ENCODE measurements at regions not wholly inside any gene's neighbourhood (a gene's known extent, or its start where the extent isn't known, plus 50 kb on each side); places are given as distances from the start of the nearest gene placed in this dataset.

DNA sequence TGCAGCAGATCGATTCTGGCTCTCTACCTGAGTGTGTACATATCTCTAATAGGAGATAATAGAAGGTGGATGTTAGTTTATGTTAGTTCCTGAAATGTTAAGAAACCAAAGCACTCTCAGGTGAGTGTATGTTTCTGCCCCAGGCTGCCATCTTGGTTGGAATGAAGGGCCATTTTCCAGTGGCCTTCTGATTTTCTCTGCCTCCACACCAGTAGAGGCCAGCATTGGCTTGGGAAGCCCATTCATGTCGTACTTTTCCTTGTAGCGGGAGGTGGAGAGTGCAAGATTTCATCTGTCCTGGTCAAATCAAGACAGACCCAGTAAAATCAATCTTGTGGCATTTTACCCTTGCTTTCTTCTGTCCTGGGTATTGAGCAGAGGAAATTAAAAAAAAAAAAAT lies 91.0 kb downstream of the GAS1 start:
- Histone ChIP-seq H3K9me3 (ENCODE audit: insufficient read depth, low read depth) (no peaks in the 10 kb centered on the region), H3K4me3 (no peak overlapping the region), H3K4me1 (replicated peaks; ENCODE audit: insufficient read depth) (0 out of 2 replicates have a peak, but pooled peaks cover 4% of the 10 kb centered on the region), H3K4me2 (no peak overlapping the region), H3K9me2 (ENCODE audit: insufficient read depth) (no peaks in the 10 kb centered on the region), H3F3A (ENCODE audit: insufficient read depth, low read depth) (no peaks in the 10 kb centered on the region), H3K27me3 (ENCODE audit: insufficient read depth, low read depth) (no peaks in the 10 kb centered on the region), H3K79me2 (ENCODE audit: low read depth) (no peaks in the 10 kb centered on the region), H3K27ac (no peak overlapping the region), H4K20me1 (ENCODE audit: insufficient read depth) (no peaks in the 10 kb centered on the region), H2AFZ (no peak overlapping the region), H3K36me3 (ENCODE audit: low read depth) (no peaks in the 10 kb centered on the region)
- ChIA-PET CTCF (no interaction called here), POLR2A (ENCODE audit: unreplicated experiment) (no interaction called here)
- no TSS peak for BruUV-seq (replicated peaks)
- TF ChIP-seq EZH2 (IDR thresholded peaks at IDR 0.05; ENCODE audit: low read depth) = no peak
- TF ChIP-seq, protein P1, sequence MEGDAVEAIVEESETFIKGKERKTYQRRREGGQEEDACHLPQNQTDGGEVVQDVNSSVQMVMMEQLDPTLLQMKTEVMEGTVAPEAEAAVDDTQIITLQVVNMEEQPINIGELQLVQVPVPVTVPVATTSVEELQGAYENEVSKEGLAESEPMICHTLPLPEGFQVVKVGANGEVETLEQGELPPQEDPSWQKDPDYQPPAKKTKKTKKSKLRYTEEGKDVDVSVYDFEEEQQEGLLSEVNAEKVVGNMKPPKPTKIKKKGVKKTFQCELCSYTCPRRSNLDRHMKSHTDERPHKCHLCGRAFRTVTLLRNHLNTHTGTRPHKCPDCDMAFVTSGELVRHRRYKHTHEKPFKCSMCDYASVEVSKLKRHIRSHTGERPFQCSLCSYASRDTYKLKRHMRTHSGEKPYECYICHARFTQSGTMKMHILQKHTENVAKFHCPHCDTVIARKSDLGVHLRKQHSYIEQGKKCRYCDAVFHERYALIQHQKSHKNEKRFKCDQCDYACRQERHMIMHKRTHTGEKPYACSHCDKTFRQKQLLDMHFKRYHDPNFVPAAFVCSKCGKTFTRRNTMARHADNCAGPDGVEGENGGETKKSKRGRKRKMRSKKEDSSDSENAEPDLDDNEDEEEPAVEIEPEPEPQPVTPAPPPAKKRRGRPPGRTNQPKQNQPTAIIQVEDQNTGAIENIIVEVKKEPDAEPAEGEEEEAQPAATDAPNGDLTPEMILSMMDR (conservative IDR thresholded peaks at IDR 0.05) = no peak
- DNase-seq = no peak
- intact Hi-C loops (cut with micrococcal nuclease; ENCODE audit: unreplicated experiment) = no loop called here

GRCh38 chr9:86854898-86855523 lies 92.3 kb downstream of the GAS1 start:
- no peak for TF ChIP-seq EZH2 (IDR thresholded peaks at IDR 0.05; ENCODE audit: low read depth)
- TF ChIP-seq, protein P1 (conservative IDR thresholded peaks at IDR 0.05) = no peak
- H3F3A ChIP-seq (ENCODE audit: insufficient read depth, low read depth) = no peaks in the 10 kb centered on the region
- H3K9me2 ChIP-seq (ENCODE audit: insufficient read depth) = no peaks in the 10 kb centered on the region
- ChIA-PET POLR2A (ENCODE audit: unreplicated experiment) (no interaction called here), CTCF (no interaction called here)
- 0 out of 2 replicates have a peak, but pooled peaks cover 4% of the 10 kb centered on the region for H3K4me1 ChIP-seq (replicated peaks; ENCODE audit: insufficient read depth)
- no TSS peak for BruUV-seq (replicated peaks)
- no peak overlapping the region for H3K27ac ChIP-seq
- H3K4me3 ChIP-seq = no peak overlapping the region
- intact Hi-C loops (cut with micrococcal nuclease; ENCODE audit: unreplicated experiment) = no loop called here
- H3K36me3 ChIP-seq (ENCODE audit: low read depth) = no peaks in the 10 kb centered on the region
- no peaks in the 10 kb centered on the region for H3K79me2 ChIP-seq (ENCODE audit: low read depth)
- no peaks in the 10 kb centered on the region for H4K20me1 ChIP-seq (ENCODE audit: insufficient read depth)
- no peak overlapping the region for H3K4me2 ChIP-seq
- H3K9me3 ChIP-seq (ENCODE audit: insufficient read depth, low read depth) = no peaks in the 10 kb centered on the region
- DNase-seq = peak; percentile 8 to 74
- no peak overlapping the region for H2AFZ ChIP-seq
- H3K27me3 ChIP-seq (ENCODE audit: insufficient read depth, low read depth) = no peaks in the 10 kb centered on the region

DNA sequence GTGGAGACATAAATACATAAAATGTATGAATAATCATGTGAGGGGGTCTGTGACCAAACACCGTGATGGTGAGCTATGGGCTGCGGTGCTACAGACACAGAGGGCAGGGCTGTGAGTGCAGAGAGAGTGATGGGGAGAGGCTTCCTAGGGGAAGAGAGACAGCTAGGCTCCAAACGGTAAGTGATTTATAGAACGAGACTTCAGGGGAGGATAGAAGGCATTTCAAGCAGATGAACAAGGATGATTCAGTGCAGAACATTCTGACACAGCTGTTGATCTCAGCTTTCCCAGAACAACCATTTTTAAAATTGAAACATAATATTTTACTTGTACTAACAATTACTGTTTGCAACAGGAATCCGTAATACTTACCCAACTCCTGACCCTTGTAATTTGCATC lies 100.7 kb downstream of the GAS1 start:
- H3K9me2 ChIP-seq (ENCODE audit: insufficient read depth) = no peaks in the 10 kb centered on the region
- H3K4me3 ChIP-seq = no peak overlapping the region
- no peak overlapping the region for H3K27ac ChIP-seq
- no peak overlapping the region for H2AFZ ChIP-seq
- H3K36me3 ChIP-seq (ENCODE audit: low read depth) = no peaks in the 10 kb centered on the region
- intact Hi-C loops (cut with micrococcal nuclease; ENCODE audit: unreplicated experiment) = no loop called here
- H3K9me3 ChIP-seq (ENCODE audit: insufficient read depth, low read depth) = no peaks in the 10 kb centered on the region
- H3K27me3 ChIP-seq (ENCODE audit: insufficient read depth, low read depth) = no peaks in the 10 kb centered on the region
- no TSS peak for BruUV-seq (replicated peaks)
- ChIA-PET POLR2A (ENCODE audit: unreplicated experiment) (no interaction called here), CTCF (no interaction called here)
- H3K4me1 ChIP-seq (replicated peaks; ENCODE audit: insufficient read depth) = no peaks in the 10 kb centered on the region
- H3F3A ChIP-seq (ENCODE audit: insufficient read depth, low read depth) = no peaks in the 10 kb centered on the region
- no peaks in the 10 kb centered on the region for H4K20me1 ChIP-seq (ENCODE audit: insufficient read depth)
- no peaks in the 10 kb centered on the region for H3K79me2 ChIP-seq (ENCODE audit: low read depth)
- DNase-seq = no peak
- no peak overlapping the region for H3K4me2 ChIP-seq
- TF ChIP-seq EZH2 (IDR thresholded peaks at IDR 0.05; ENCODE audit: low read depth) = no peak
- TF ChIP-seq, protein P1 (conservative IDR thresholded peaks at IDR 0.05) = no peak

All from PC-9 (cell line).